HepG2 (cell line): ENCODE measurements at regions not wholly inside any gene's neighbourhood (a gene's known extent, or its start where the extent isn't known, plus 50 kb on each side); places are given as distances from the start of the nearest gene placed in this dataset.

Source experiments
- ATAC-seq: fragments of 200-7000 bp; cut with Tn5 transposase; 3 replicates; pipeline ENCODE4 v1.9.1; 2020; ENCODE audit warnings: mild to moderate bottlenecking, moderate library complexity
- BruUV-seq: library from RNA; stranded (reverse); fragments of 400-500 nt; replicated peaks from 2 replicates; lab custom pipeline; 2021; lab: Mats Ljungman, UMichigan
- CTCF ChIA-PET: fragments of 300-600 bp; formaldehyde crosslinking; extraction: SDS; loops from one replicate; lab custom pipeline; 2021; ENCODE audit warnings: low total read pairs, inconsistent platforms, low intra/inter-chr PET ratio; lab: Yijun Ruan, JAX
- POLR2A ChIA-PET: fragments of 350-600 bp; sonication (Branson Sonifier 250); formaldehyde crosslinking; loops from one replicate; lab custom pipeline; 2020; ENCODE audit warnings: antibody characterized with exemption, inconsistent platforms; lab: Yijun Ruan, JAX
- DNase-seq: peaks from one replicate; pipeline ENCODE4 v3.0.0-alpha.2; 2015; ENCODE audit warnings: low spot score
- FAIRE-seq: peaks from 3 replicates; lab custom pipeline; 2011; peaks lifted over from hg19 to GRCh38; lab: Jason Lieb, UNC
- H2AFZ ChIP-seq: one replicate; pipeline ENCODE4 v1.6.1; 2011; ENCODE audit warnings: low read length, inconsistent platforms
- H3K27ac ChIP-seq: fragments of 300-600 bp; 3 replicates; pipeline ENCODE4 v1.8.0; 2011; ENCODE audit warnings: mixed run types, mild to moderate bottlenecking, mixed read lengths, low read length, inconsistent platforms; ENCODE audit not compliant: insufficient read depth; ENCODE audit errors: extremely low read length
- H3K27me3 ChIP-seq, 2 experiments: fragments of 200-600 bp in 1 of 2; 2 replicates in 1 of 2; 3 replicates in 1 of 2; pipeline versions ENCODE4 v1.6.0 to v1.8.0; 2011; ENCODE audit warnings: low read length in 2 of 2, mild to moderate bottlenecking in 2 of 2, moderate library complexity in 2 of 2, inconsistent platforms in 1 of 2; ENCODE audit not compliant: insufficient read depth in 2 of 2, control insufficient read depth in 1 of 2
- H3K36me3 ChIP-seq, 2 experiments: fragments of 200-600 bp in 1 of 2; replicated peaks in 1 of 2; 2 replicates in 1 of 2; 3 replicates in 1 of 2; pipeline versions ENCODE4 v1.5.1 to v1.8.0; 2011; ENCODE audit warnings: low read length in 2 of 2, inconsistent platforms in 1 of 2; ENCODE audit not compliant: insufficient read depth in 2 of 2, control insufficient read depth in 1 of 2
- H3K4me1 ChIP-seq: 2 replicates; pipeline ENCODE4 v1.5.1; 2012; ENCODE audit warnings: low read length, inconsistent platforms; ENCODE audit not compliant: insufficient read depth
- H3K4me2 ChIP-seq: 2 replicates; pipeline ENCODE4 v1.6.0; 2011; ENCODE audit warnings: low read depth, low read length, inconsistent platforms
- H3K4me3 ChIP-seq, 3 experiments: fragments of 200-600 bp in 1 of 3; sonication (generic), shearing (Covaris generic) in 1 of 3; replicated peaks in 1 of 3; 2 replicates each; pipeline ENCODE4 v1.5.1; 2011 to 2016; ENCODE audit warnings: low read length in 3 of 3, inconsistent platforms in 2 of 3, low read depth in 2 of 3, mild to moderate bottlenecking in 2 of 3, control low read depth in 1 of 3, mixed read lengths in 1 of 3; ENCODE audit not compliant: insufficient read depth in 1 of 3
- H3K79me2 ChIP-seq: one replicate; pipeline ENCODE4 v1.6.1; 2011; ENCODE audit warnings: low read length, inconsistent platforms; ENCODE audit not compliant: insufficient read depth
- H3K9ac ChIP-seq: 2 replicates; pipeline ENCODE4 v1.6.0; 2011; ENCODE audit warnings: mild to moderate bottlenecking, low read depth, low read length, inconsistent platforms; ENCODE audit not compliant: insufficient read depth
- H3K9me3 ChIP-seq: 2 replicates; pipeline ENCODE4 v1.5.1; 2012; ENCODE audit warnings: mild to moderate bottlenecking, low read length
- H4K20me1 ChIP-seq: 2 replicates; pipeline ENCODE4 v1.6.0; 2011; ENCODE audit warnings: inconsistent platforms, mild to moderate bottlenecking, low read length, moderate library complexity; ENCODE audit not compliant: insufficient read depth
- DR1 ChIP-seq: sonication (generic); formaldehyde crosslinking; IDR thresholded peaks from 2 replicates; pipeline ENCODE4 v1.8.0; 2021; ENCODE audit warnings: mild to moderate bottlenecking, missing genetic modification reagents, inconsistent platforms
- ZBTB3 ChIP-seq: sonication (generic); formaldehyde crosslinking; IDR thresholded peaks from 2 replicates; pipeline ENCODE4 v1.4.0; 2020; ENCODE audit warnings: low read depth, mild to moderate bottlenecking, moderate library complexity, missing genetic modification reagents, borderline replicate concordance
- ZNF451 ChIP-seq: sonication (generic); formaldehyde crosslinking; IDR thresholded peaks from 2 replicates; pipeline ENCODE4 v1.5.0; 2020; ENCODE audit warnings: mild to moderate bottlenecking, missing genetic modification reagents
- ZNF747 ChIP-seq: sonication (generic); formaldehyde crosslinking; IDR thresholded peaks from 2 replicates; pipeline ENCODE4 v1.8.1; 2023; ENCODE audit warnings: missing genetic modification reagents, mild to moderate bottlenecking, borderline replicate concordance
- WGBS: methylation state at CpG from one replicate; pipeline ENCODE4 v1.1.6; 2017; ENCODE audit warnings: low lambda C conversion rate; 5-methylcytosine and 5-hydroxymethylcytosine counted together
- in situ Hi-C: cut with HindIII; loops from 2 replicates; pipeline ENCODE4 v1.10.0; 2017; ENCODE audit warnings: low pct_unique_long_range_greater_than_20kb; ENCODE audit not compliant: extremely low pct_ligation_motif_present
- intact Hi-C: fragments of 100-400 bp; cut with micrococcal nuclease; formaldehyde crosslinking; loops from one replicate; pipeline ENCODE4 v1.10.0; 2022; ENCODE audit not compliant: unreplicated experiment
- TF ChIP-seq, protein P1 (sequence below): sonication (generic); formaldehyde crosslinking; IDR thresholded peaks from 2 replicates; pipeline ENCODE4 v1.8.0; 2022; ENCODE audit warnings: mild to moderate bottlenecking, missing genetic modification reagents, borderline replicate concordance
- TF ChIP-seq, protein P2 (sequence below): sonication (generic); formaldehyde crosslinking; IDR thresholded peaks from 2 replicates; pipeline ENCODE4 v1.5.0; 2020; ENCODE audit warnings: missing genetic modification reagents, mild to moderate bottlenecking, borderline replicate concordance

DNA sequence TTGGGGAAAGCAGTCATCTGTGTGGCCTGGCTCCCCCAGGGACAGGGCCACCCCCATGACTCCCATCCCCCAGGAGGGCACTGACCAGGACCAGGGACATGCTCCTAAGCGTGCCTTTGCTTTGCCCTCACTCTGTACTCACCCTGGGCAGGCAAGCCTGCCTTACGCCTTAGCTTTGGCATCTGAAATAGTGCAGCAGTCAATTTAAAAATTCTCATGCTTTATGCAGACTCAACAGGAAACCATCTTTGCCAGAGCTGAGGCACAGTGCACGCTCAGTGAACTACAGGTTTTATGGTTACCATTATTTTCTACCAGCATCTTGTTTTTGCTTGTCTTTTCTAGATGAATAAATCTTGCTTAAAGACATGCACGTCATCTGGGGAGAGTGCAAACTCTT lies 323.5 kb downstream of the IRX2 start:
- ChIA-PET CTCF (no interaction called here), POLR2A (no interaction called here)
- H2AFZ ChIP-seq = no peak overlapping the region
- BruUV-seq = no TSS peak
- H3K9me3 ChIP-seq = peaks cover 7% of the 10 kb centered on the region
- in situ Hi-C loops (no loop called here), intact Hi-C loops (no loop called here)
- no peak overlapping the region for H3K4me3 ChIP-seq
- no peaks in the 10 kb centered on the region for H4K20me1 ChIP-seq
- FAIRE-seq (no peak), ATAC-seq (no peak), DNase-seq (no peak)
- no peaks in the 10 kb centered on the region for H3K36me3 ChIP-seq
- no peak for TF ChIP-seq ZBTB3 (CRISPR knock-in tag)
- TF ChIP-seq, protein P1, sequence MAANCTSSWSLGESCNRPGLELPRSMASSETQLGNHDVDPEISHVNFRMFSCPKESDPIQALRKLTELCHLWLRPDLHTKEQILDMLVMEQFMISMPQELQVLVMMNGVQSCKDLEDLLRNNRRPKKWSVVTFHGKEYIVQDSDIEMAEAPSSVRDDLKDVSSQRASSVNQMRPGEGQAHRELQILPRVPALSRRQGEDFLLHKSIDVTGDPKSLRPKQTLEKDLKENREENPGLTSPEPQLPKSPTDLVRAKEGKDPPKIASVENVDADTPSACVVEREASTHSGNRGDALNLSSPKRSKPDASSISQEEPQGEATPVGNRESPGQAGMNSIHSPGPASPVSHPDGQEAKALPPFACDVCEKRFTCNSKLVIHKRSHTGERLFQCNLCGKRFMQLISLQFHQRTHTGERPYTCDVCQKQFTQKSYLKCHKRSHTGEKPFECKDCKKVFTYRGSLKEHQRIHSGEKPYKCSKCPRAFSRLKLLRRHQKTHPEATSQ (CRISPR knock-in tag) = no peak
- no peak for TF ChIP-seq ZNF747 (CRISPR knock-in tag)
- TF ChIP-seq DR1 (CRISPR knock-in tag) = no peak
- no peak for TF ChIP-seq ZNF451
- TF ChIP-seq, protein P2, sequence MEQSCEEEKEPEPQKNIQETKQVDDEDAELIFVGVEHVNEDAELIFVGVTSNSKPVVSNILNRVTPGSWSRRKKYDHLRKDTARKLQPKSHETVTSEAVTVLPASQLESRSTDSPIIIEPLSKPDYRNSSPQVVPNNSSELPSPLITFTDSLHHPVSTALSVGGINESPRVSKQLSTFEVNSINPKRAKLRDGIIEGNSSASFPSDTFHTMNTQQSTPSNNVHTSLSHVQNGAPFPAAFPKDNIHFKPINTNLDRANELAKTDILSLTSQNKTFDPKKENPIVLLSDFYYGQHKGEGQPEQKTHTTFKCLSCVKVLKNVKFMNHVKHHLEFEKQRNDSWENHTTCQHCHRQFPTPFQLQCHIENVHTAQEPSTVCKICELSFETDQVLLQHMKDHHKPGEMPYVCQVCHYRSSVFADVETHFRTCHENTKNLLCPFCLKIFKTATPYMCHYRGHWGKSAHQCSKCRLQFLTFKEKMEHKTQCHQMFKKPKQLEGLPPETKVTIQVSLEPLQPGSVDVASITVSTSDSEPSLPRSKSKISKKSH (CRISPR knock-in tag) = no peak
- H3K4me2 ChIP-seq = no peak overlapping the region
- no peaks in the 10 kb centered on the region for H3K4me1 ChIP-seq
- no peaks in the 10 kb centered on the region for H3K79me2 ChIP-seq
- 15% methylated on average over 3 of the region's 4 CpGs for WGBS
- H3K27ac ChIP-seq = no peak overlapping the region
- no peaks in the 10 kb centered on the region; a peak in 2 of 5 replicates for H3K27me3 ChIP-seq
- no peak overlapping the region for H3K9ac ChIP-seq
